Right lobe of liver (tissue), 4 donors: ENCODE measurements at regions not wholly inside any gene's neighbourhood (a gene's known extent, or its start where the extent isn't known, plus 50 kb on each side); places are given as distances from the start of the nearest gene placed in this dataset.

Experiments
- CTCF ChIP-seq, 4 donors: fragments of 200-600 bp in 3 of 4; fragments of 450-650 bp in 1 of 4; IDR thresholded peaks; one replicate each; pipeline versions ENCODE4 v1.5.1 to v1.8.0; 2016 to 2022; ENCODE audit warnings: antibody characterized with exemption in 4 of 4, mild to moderate bottlenecking in 2 of 4
- POLR2A ChIP-seq: fragments of 450-650 bp; IDR thresholded peaks from one replicate; pipeline ENCODE4 v1.6.1; 2017; ENCODE audit warnings: antibody characterized with exemption, mild to moderate bottlenecking
- donor health status: DM: no; HTN: no; CAD: no.
- donor health status: DM: no; HTN: no; CAD: no.
- donor health status: DM: no; HTN: yes; CAD: no.

GRCh38 chr5:8332666-8333445 lies 463.9 kb downstream of the MTRR start:
- TF ChIP-seq CTCF (IDR thresholded peaks at IDR 0.05) (no peak), POLR2A (no peak)
